ENCODE measurements at regions not wholly inside any gene's neighbourhood (a gene's known extent, or its start where the extent isn't known, plus 50 kb on each side); places are given as distances from the start of the nearest gene placed in this dataset.

DNA sequence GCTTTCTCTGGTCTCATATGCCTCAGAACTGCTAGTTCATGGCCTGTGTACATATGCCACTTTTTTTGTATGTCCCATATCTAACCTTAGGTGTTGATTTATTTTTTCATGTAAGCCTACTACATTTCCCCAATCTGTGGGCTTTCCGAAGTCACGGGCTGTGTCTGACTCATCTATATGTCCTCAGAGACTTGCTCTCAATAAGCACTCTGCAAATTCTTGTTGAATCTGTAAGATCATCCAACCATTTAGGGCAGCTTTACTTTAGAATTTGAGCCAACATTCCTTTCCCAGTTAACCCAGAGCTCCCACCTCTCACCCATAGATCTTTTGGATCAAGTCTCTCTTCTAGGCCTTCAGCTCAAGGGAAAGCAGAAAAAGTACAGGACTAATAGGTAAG lies 263.4 kb downstream of the SEC61B start:
- peaks cover 15 to 25% of the 10 kb centered on the region in 2 donors for H3K4me1 ChIP-seq
- no peak for TF ChIP-seq POLR2A (IDR thresholded peaks at IDR 0.05)
- TF ChIP-seq, protein P1, sequence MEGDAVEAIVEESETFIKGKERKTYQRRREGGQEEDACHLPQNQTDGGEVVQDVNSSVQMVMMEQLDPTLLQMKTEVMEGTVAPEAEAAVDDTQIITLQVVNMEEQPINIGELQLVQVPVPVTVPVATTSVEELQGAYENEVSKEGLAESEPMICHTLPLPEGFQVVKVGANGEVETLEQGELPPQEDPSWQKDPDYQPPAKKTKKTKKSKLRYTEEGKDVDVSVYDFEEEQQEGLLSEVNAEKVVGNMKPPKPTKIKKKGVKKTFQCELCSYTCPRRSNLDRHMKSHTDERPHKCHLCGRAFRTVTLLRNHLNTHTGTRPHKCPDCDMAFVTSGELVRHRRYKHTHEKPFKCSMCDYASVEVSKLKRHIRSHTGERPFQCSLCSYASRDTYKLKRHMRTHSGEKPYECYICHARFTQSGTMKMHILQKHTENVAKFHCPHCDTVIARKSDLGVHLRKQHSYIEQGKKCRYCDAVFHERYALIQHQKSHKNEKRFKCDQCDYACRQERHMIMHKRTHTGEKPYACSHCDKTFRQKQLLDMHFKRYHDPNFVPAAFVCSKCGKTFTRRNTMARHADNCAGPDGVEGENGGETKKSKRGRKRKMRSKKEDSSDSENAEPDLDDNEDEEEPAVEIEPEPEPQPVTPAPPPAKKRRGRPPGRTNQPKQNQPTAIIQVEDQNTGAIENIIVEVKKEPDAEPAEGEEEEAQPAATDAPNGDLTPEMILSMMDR (IDR thresholded peaks at IDR 0.05) = no peak
- H3K4me3 ChIP-seq (replicated peaks in 1 of 3) = no peak overlapping the region
- H3K36me3 ChIP-seq = no peaks in the 10 kb centered on the region
- intact Hi-C loops (cut with DNase I) = no loop called here
- WGBS, 2 donors = 13 to 28% methylated on average over 2 of the region's 2 CpGs
- peak overlapping the region; percentile 12 to 49 (median 39) for H3K27ac ChIP-seq
- H3K27me3 ChIP-seq = no peaks in the 10 kb centered on the region
- DNase-seq = peak; percentile 43 to 47
- no peaks in the 10 kb centered on the region for H3K9me3 ChIP-seq

DNA sequence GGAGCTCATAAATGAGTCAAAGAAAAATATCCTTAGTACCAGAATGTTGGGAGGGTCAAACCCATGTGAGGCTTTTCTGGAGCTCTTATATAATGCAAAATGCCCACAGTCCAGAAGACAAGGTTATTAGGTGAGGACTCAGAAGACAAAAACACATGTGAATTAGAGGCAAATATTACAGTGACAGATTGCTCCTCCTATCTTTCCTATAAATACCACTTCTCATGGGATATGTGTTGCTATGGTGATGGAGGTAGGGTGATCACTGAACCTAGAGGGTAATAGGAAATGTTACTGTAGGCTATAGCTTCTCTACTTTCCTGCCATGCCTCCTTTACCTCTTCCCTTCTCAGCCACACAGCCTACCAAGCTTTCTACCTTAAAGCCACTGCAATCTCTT lies 264.6 kb downstream of the SEC61B start:
- Histone ChIP-seq H3K4me1 (peaks cover 15 to 25% of the 10 kb centered on the region in 2 donors), H3K27ac (no peak overlapping the region), H3K9me3 (no peaks in the 10 kb centered on the region), H3K4me3 (replicated peaks in 1 of 3) (no peak overlapping the region), H3K27me3 (no peaks in the 10 kb centered on the region), H3K36me3 (no peaks in the 10 kb centered on the region)
- no peak for DNase-seq
- intact Hi-C loops (cut with DNase I) = no loop called here
- TF ChIP-seq, protein P1 (IDR thresholded peaks at IDR 0.05) = no peak
- TF ChIP-seq POLR2A (IDR thresholded peaks at IDR 0.05) = no peak

DNA sequence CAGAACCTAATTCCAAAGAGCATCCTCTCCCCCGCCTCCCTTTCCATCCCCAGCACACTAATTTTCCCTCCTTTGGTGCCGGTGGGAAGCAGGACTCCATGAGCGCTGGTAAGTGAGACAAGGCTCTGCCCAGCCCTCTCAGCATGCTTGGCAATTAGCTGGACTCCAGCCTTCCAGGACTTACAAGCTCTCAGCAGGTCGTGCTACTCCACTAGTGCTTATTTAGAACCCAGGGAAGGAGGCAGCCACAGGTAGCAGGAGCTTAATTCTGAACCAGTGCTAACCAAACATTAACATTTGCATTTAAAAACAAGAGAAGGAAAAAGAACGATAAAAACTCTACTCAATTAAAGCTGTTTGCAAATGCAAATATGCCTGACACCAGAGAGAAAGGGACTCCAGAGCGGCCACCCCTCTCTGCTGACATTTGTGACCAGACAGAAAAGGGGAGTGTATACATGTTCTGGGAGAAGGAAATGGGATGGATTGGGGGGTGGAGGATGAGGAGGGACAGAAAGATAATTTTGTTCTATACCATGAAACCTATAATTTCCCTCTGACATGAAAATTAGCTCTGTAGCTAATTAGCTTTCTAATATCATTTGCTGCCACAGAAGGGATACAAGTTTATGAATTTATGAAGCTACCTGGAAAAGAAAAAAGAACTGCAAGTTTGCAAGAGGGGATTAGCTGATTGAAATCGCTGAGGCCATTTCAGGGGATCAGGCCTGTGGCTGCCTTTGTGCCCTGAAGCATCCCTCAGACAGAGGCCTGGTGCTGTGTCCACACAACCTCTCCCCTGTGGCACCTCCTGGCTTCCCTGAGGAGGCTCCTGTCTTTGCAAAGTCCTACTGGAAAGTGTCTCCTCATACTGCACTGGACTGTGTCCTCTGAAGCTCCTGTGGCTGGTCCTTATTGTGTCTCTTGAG lies 266.3 kb downstream of the SEC61B start:
- H3K4me3 ChIP-seq (replicated peaks in 1 of 3) = no peak overlapping the region

DNA sequence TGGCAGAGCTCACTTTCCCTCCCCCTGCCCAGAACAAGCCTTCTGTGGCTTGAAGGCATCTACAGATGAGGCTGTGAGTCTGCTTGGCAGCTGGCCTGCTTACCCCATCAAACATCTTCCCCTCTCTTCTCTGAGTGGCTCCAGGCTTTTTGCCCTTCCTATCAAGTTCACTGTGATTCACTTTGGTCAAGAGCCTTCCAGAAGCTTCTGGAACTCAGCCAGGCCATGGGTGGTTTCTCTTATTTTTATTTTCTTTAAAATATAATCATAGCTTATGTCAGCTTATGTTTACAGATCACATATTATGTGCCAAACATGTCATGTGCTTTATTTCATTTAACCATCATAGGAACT lies 267.0 kb downstream of the SEC61B start:
- TF ChIP-seq, protein P1 (IDR thresholded peaks at IDR 0.05) = no peak
- no peak for TF ChIP-seq POLR2A (IDR thresholded peaks at IDR 0.05)
- Histone ChIP-seq H3K36me3 (no peaks in the 10 kb centered on the region), H3K27ac (peak overlapping the region in 1 of 3 donors; percentile 49), H3K27me3 (no peaks in the 10 kb centered on the region), H3K4me1 (peaks cover 15 to 25% of the 10 kb centered on the region in 2 donors), H3K4me3 (replicated peaks in 1 of 3) (no peak overlapping the region), H3K9me3 (no peaks in the 10 kb centered on the region)
- intact Hi-C loops (cut with DNase I) = no loop called here
- DNase-seq = peak; percentile 61 to 69

More for the DNA sequence above, 266.3 kb downstream of the SEC61B start:
- TF ChIP-seq, protein P1 (IDR thresholded peaks at IDR 0.05) = no peak
- no peak for TF ChIP-seq POLR2A (IDR thresholded peaks at IDR 0.05)
- H3K36me3 ChIP-seq = no peaks in the 10 kb centered on the region
- no peaks in the 10 kb centered on the region for H3K9me3 ChIP-seq
- peak overlapping the region in 2 of 3 donors; percentile 3 to 49 for H3K27ac ChIP-seq
- peaks cover 15 to 25% of the 10 kb centered on the region in 2 donors for H3K4me1 ChIP-seq
- DNase-seq = peak; percentile 34 to 48
- intact Hi-C loops (cut with DNase I) = no loop called here
- WGBS, 2 donors = 53 to 57% methylated on average over 7 of the region's 7 CpGs
- no peaks in the 10 kb centered on the region for H3K27me3 ChIP-seq

DNA sequence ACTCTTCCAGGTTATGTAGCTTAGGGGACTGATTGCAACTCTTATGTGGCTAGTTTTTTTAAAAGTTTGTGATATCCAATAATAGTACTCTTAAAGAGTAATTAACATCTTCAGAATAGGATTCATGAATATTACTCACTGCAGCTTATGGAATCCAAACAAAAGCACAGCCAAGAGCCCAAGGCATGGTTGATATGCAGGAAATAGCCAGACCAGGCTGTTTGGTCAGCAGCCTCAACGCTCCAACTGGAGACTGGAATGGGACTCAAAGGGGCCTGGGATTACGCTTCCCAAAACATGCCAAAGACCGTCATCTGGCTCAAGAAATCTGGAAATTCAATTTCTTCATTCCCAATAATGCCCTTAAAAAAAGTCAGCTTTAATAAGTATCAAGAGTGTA lies 268.6 kb downstream of the SEC61B start:
- no peak for DNase-seq
- Histone ChIP-seq H3K27me3 (no peaks in the 10 kb centered on the region), H3K36me3 (no peaks in the 10 kb centered on the region), H3K4me1 (peaks cover 8 to 17% of the 10 kb centered on the region in 2 donors), H3K9me3 (no peaks in the 10 kb centered on the region), H3K4me3 (replicated peaks in 1 of 3) (no peak overlapping the region), H3K27ac (no peak overlapping the region)
- 59 to 60% methylated on average over 3 of the region's 3 CpGs for WGBS, 2 donors
- no peak for TF ChIP-seq POLR2A (IDR thresholded peaks at IDR 0.05)
- TF ChIP-seq, protein P1 (IDR thresholded peaks at IDR 0.05) = no peak
- intact Hi-C loops (cut with DNase I) = no loop called here

All from thyroid gland (tissue), 4 donors.